HuH-7.5 (cell line): ENCODE measurements at regions not wholly inside any gene's neighbourhood (a gene's known extent, or its start where the extent isn't known, plus 50 kb on each side); places are given as distances from the start of the nearest gene placed in this dataset.

ENCODE experiments used
- DNase-seq: peaks from one replicate; pipeline ENCODE4 v3.0.0; 2011; ENCODE audit warnings: low spot score

DNA sequence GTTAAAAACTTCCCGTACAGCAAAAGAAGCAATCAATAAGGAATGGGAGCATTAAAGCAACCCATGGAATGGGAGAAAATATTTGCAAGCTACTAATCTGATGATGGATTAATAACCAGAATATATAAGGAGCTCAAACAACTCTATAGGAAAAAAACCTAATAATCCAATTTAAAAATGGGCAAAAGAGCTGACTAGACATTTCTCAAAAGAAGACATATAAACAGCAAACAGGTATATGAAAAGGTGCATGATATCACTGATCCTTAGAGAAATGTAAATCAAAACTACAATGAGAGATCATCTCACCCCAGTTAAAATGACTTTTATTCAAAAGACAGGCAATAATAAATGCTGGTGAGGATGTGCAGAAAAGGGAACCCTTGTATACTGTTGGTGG is 52.7 kb upstream of the POU1F1 start:
- no peak for DNase-seq
